DMS153 (cell line): ENCODE measurements at regions not wholly inside any gene's neighbourhood (a gene's known extent, or its start where the extent isn't known, plus 50 kb on each side); places are given as distances from the start of the nearest gene placed in this dataset.

ENCODE experiments used
- DNase-seq: peaks from one replicate; lab custom pipeline; 2025; lab: John Stamatoyannopoulos, UW

- no peak for DNase-seq
These were observed 56.1 kb upstream of the GATA6 start for GRCh38 chr18:22113144-22113844.

GRCh38 chr18:22114526-22115321 is 54.7 kb upstream of the GATA6 start:
- DNase-seq, result no peak

GRCh38 chr18:22115573-22115972 is 53.8 kb upstream of the GATA6 start:
- DNase-seq, result no peak
